ENCODE measurements at regions not wholly inside any gene's neighbourhood (a gene's known extent, or its start where the extent isn't known, plus 50 kb on each side); places are given as distances from the start of the nearest gene placed in this dataset.
A peak's percentile ranks its signal among the peaks of the same experiment; 100 is the strongest.

- DNase-seq = no peak
Observed at GRCh38 chr2:168340931-168341330, 93.5 kb upstream of the STK39 start.

GRCh38 chr2:168343586-168343985, 96.2 kb upstream of the STK39 start:
- no peak for DNase-seq

GRCh38 chr2:168344706-168345105, 97.3 kb upstream of the STK39 start:
- no peak for DNase-seq

- DNase-seq = no peak
Observed at GRCh38 chr2:168345601-168346000, 98.2 kb upstream of the STK39 start.

- DNase-seq = peak; percentile 83
Observed at GRCh38 chr2:168346725-168347477, 99.5 kb upstream of the STK39 start.

- DNase-seq = peak; percentile 17
Observed at GRCh38 chr2:168348076-168348475, 100.7 kb upstream of the STK39 start.

GRCh38 chr2:168350380-168350779, 103.0 kb upstream of the STK39 start:
- DNase-seq = no peak

GRCh38 chr2:168353251-168353650, 102.8 kb upstream of the CERS6 start:
- DNase-seq = no peak

- DNase-seq = no peak
Observed at GRCh38 chr2:168354499-168354898, 101.6 kb upstream of the CERS6 start.

GRCh38 chr2:168355121-168355520, 101.0 kb upstream of the CERS6 start:
- DNase-seq = peak; percentile 35

GRCh38 chr2:168355779-168356476, 100.1 kb upstream of the CERS6 start:
- no peak for DNase-seq

- DNase-seq = no peak
Observed at GRCh38 chr2:168356477-168356835, 99.6 kb upstream of the CERS6 start.

- no peak for DNase-seq
Observed at GRCh38 chr2:168357797-168358472, 98.1 kb upstream of the CERS6 start.

GRCh38 chr2:168359082-168359481, 97.0 kb upstream of the CERS6 start:
- no peak for DNase-seq

GRCh38 chr2:168363347-168364092, 92.6 kb upstream of the CERS6 start:
- no peak for DNase-seq

GRCh38 chr2:168365094-168365621, 90.9 kb upstream of the CERS6 start:
- no peak for DNase-seq

GRCh38 chr2:168369031-168369430, 87.0 kb upstream of the CERS6 start:
- peak; percentile 22 for DNase-seq

GRCh38 chr2:168371273-168372019, 84.6 kb upstream of the CERS6 start:
- DNase-seq = no peak

GRCh38 chr2:168373468-168373867, 82.6 kb upstream of the CERS6 start:
- DNase-seq = no peak

- DNase-seq = no peak
Observed at GRCh38 chr2:168375195-168375798, 80.8 kb upstream of the CERS6 start.

GRCh38 chr2:168378960-168379669, 77.0 kb upstream of the CERS6 start:
- DNase-seq = no peak
